Sigmoid colon (tissue), 6 donors: ENCODE measurements at regions not wholly inside any gene's neighbourhood (a gene's known extent, or its start where the extent isn't known, plus 50 kb on each side); places are given as distances from the start of the nearest gene placed in this dataset.
"Not testable (repeated sequence)": the region's sequence is repeated elsewhere in the genome, so short reads cannot be mapped to it uniquely, and the experiment has no call there.

ENCODE experiments used
- DNase-seq: peaks from one replicate; pipeline ENCODE4 v3.0.0-alpha.2; 2019
- H3K27ac ChIP-seq, 4 donors: fragments of 200-600 bp; sonication (generic); one replicate each; pipeline ENCODE4 v1.5.1; 2016 to 2019; ENCODE audit warnings: mild to moderate bottlenecking in 1 of 4
- H3K27me3 ChIP-seq, 3 donors: fragments of 200-600 bp; sonication (generic); one replicate each; pipeline ENCODE4 v1.5.1; 2019; ENCODE audit warnings: mild to moderate bottlenecking in 1 of 3
- H3K36me3 ChIP-seq, 4 donors: fragments of 200-600 bp; sonication (generic); one replicate each; pipeline ENCODE4 v1.5.1; 2016 to 2019
- H3K4me1 ChIP-seq, 4 donors: fragments of 200-600 bp; sonication (generic); one replicate each; pipeline ENCODE4 v1.5.1; 2017 to 2019
- H3K4me3 ChIP-seq, 4 donors: fragments of 200-600 bp; sonication (generic); one replicate each; pipeline ENCODE4 v1.5.1; 2017 to 2019; ENCODE audit warnings: mild to moderate bottlenecking in 2 of 4, moderate library complexity in 1 of 4
- H3K9me3 ChIP-seq, 4 donors: fragments of 200-600 bp in 3 of 4; sonication (generic) in 3 of 4; one replicate each; pipeline versions ENCODE4 v1.5.1 to v1.6.1; 2013 to 2019
- EP300 ChIP-seq, 4 donors: sonication (generic); formaldehyde crosslinking; IDR thresholded peaks; one replicate each; pipeline ENCODE4 v1.6.1; 2017; ENCODE audit warnings: antibody characterized with exemption in 4 of 4
- POLR2A ChIP-seq, 2 donors: fragments of 450-650 bp; IDR thresholded peaks; one replicate each; pipeline ENCODE4 v1.6.1; 2016; ENCODE audit warnings: antibody characterized with exemption in 2 of 2, mild to moderate bottlenecking in 2 of 2, moderate library complexity in 2 of 2
- POLR2AphosphoS5 ChIP-seq, 4 donors: sonication (generic); formaldehyde crosslinking; IDR thresholded peaks; one replicate each; pipeline ENCODE4 v1.6.1; 2017; ENCODE audit warnings: antibody characterized with exemption in 4 of 4
- WGBS, 2 donors: extraction: QIAGEN DNeasy Blood & Tissue Kit; methylation state at CpG; one replicate each; pipeline ENCODE4 v1.1.7; 2013; 5-methylcytosine and 5-hydroxymethylcytosine counted together
- intact Hi-C: fragments of 100-400 bp; cut with DNase I; formaldehyde crosslinking; loops from one replicate; pipeline ENCODE4 v1.15.1; 2023
- TF ChIP-seq, protein P1 (sequence below), 4 experiments: fragments of 450-650 bp in 3 of 4; fragments of 200-600 bp in 1 of 4; IDR thresholded peaks; one replicate each; pipeline ENCODE4 v1.5.1; 2016 to 2019; ENCODE audit warnings: antibody characterized with exemption in 4 of 4, mild to moderate bottlenecking in 3 of 4, moderate library complexity in 2 of 4
- donor health status: healthy with polysubstance abuse.
- donor health status: healthy.

DNA sequence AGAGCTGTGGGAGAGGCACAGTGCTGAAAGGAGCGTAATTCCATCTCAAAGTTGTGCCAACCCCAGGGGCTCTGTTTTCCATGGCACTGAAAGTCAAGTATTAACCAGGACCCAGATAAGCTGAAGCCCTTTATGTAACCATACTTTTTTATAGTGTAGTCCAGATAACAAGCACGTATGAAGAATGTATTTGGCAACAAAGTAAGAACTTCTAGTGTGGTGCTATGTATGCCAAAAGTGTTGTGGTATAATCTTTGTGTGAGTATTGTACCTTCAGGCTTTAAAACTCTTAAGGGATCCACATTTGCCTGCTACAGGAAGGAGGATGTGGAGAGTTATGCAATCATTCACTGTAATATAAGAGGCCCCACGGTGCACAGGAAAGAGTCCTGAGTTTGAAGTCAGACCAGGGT, 129.4 kb downstream of the IBTK start:
- DNase-seq, result no peak
- Histone ChIP-seq H3K4me1 (no peaks in the 10 kb centered on the region), H3K4me3 (no peak overlapping the region), H3K27ac (no peak overlapping the region), H3K9me3 (no peaks in the 10 kb centered on the region), H3K27me3 (no peaks in the 10 kb centered on the region), H3K36me3 (no peaks in the 10 kb centered on the region)
- TF ChIP-seq POLR2AphosphoS5 (IDR thresholded peaks at IDR 0.05) (no peak), EP300 (IDR thresholded peaks at IDR 0.05) (no peak), POLR2A (IDR thresholded peaks at IDR 0.05) (no peak)
- TF ChIP-seq, protein P1, sequence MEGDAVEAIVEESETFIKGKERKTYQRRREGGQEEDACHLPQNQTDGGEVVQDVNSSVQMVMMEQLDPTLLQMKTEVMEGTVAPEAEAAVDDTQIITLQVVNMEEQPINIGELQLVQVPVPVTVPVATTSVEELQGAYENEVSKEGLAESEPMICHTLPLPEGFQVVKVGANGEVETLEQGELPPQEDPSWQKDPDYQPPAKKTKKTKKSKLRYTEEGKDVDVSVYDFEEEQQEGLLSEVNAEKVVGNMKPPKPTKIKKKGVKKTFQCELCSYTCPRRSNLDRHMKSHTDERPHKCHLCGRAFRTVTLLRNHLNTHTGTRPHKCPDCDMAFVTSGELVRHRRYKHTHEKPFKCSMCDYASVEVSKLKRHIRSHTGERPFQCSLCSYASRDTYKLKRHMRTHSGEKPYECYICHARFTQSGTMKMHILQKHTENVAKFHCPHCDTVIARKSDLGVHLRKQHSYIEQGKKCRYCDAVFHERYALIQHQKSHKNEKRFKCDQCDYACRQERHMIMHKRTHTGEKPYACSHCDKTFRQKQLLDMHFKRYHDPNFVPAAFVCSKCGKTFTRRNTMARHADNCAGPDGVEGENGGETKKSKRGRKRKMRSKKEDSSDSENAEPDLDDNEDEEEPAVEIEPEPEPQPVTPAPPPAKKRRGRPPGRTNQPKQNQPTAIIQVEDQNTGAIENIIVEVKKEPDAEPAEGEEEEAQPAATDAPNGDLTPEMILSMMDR (IDR thresholded peaks at IDR 0.05), result no peak
- intact Hi-C loops, result no loop called here
- 17 to 47% methylated on average over 3 of the region's 3 CpGs for WGBS, 2 donors

- intact Hi-C loops, result no loop called here
- TF ChIP-seq POLR2AphosphoS5 (IDR thresholded peaks at IDR 0.05) (no peak), EP300 (IDR thresholded peaks at IDR 0.05) (no peak), POLR2A (IDR thresholded peaks at IDR 0.05) (no peak)
- WGBS, 2 donors, result 89 to 91% methylated on average over 3 of the region's 3 CpGs
- DNase-seq, result no peak
- no peak overlapping the region for H3K27ac ChIP-seq
- peaks cover 0 to 1% (median 0%) of the 10 kb centered on the region in 4 donors for H3K9me3 ChIP-seq
- H3K36me3 ChIP-seq, result no peaks in the 10 kb centered on the region
- no peaks in the 10 kb centered on the region for H3K4me1 ChIP-seq
- no peak overlapping the region for H3K4me3 ChIP-seq
- no peaks in the 10 kb centered on the region for H3K27me3 ChIP-seq
These were observed 132.8 kb downstream of the IBTK start for GRCh38 chr6:82114748-82115147.

DNA sequence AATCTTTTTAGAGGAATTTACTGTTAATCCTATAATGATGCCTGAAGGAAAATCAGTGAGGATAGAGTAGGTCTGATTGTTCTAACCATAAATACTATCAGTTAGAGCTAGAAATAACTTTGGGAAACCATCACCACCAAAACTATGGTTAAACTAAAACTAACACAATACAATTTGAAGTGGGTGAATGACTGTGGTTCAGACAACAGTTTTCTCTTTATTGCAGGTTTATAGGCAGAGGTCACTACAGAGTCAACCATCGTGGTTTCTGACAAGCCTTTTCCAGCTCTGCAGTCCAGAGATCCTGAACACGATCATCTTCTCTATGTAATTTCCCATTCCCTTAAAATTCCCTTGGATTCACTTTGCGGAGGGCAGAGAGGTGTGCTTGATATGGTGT, 134.3 kb downstream of the IBTK start:
- TF ChIP-seq POLR2A (IDR thresholded peaks at IDR 0.05) (no peak), POLR2AphosphoS5 (IDR thresholded peaks at IDR 0.05) (no peak), EP300 (IDR thresholded peaks at IDR 0.05) (no peak)
- TF ChIP-seq, protein P1 (IDR thresholded peaks at IDR 0.05), result no peak
- intact Hi-C loops, result no loop called here
- WGBS, 2 donors, result 48 to 72% methylated on average over 3 of the region's 3 CpGs

GRCh38 chr6:82111818-82112217, 135.7 kb downstream of the IBTK start:
- H3K27ac ChIP-seq, result no peak overlapping the region
- H3K4me1 ChIP-seq, result no peaks in the 10 kb centered on the region
- intact Hi-C loops, result no loop called here
- no peaks in the 10 kb centered on the region for H3K27me3 ChIP-seq
- no peaks in the 10 kb centered on the region for H3K36me3 ChIP-seq
- H3K9me3 ChIP-seq, result peaks cover 0 to 3% (median 0%) of the 10 kb centered on the region in 4 donors
- DNase-seq, result no peak
- no peak for TF ChIP-seq EP300 (IDR thresholded peaks at IDR 0.05)
- no peak for TF ChIP-seq POLR2A (IDR thresholded peaks at IDR 0.05)
- TF ChIP-seq, protein P1 (IDR thresholded peaks at IDR 0.05), result no peak
- TF ChIP-seq POLR2AphosphoS5 (IDR thresholded peaks at IDR 0.05), result no peak
- no peak overlapping the region for H3K4me3 ChIP-seq

More for the DNA sequence above, 134.3 kb downstream of the IBTK start:
- Histone ChIP-seq H3K27ac (no peak overlapping the region), H3K9me3 (peaks cover 0 to 3% (median 0%) of the 10 kb centered on the region in 4 donors), H3K4me3 (no peak overlapping the region), H3K27me3 (no peaks in the 10 kb centered on the region), H3K36me3 (no peaks in the 10 kb centered on the region), H3K4me1 (no peaks in the 10 kb centered on the region)
- DNase-seq, result no peak

DNA sequence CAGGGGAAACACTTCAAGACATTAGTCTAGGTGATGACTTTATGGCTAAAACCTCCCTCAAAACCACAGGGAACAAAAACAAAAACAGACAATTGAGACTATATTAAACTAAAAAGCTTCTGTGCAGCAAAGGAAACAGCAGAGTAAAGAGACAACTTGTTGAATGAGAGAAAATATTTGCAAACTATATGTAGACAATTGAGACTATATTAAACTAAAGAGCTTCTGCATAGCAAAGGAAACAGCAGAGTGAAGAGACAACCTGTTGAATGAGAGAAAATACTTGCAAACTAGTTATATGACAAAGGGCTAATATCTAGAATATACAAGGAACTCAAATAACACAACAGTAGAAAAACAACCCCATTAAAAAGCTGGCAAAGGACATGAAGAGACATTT, 136.4 kb downstream of the IBTK start:
- intact Hi-C loops, result no loop called here
- Histone ChIP-seq H3K9me3 (peaks cover 0 to 3% (median 0%) of the 10 kb centered on the region in 4 donors), H3K4me1 (no peaks in the 10 kb centered on the region), H3K27me3 (no peaks in the 10 kb centered on the region), H3K4me3 (no peak overlapping the region), H3K27ac (no peak overlapping the region), H3K36me3 (no peaks in the 10 kb centered on the region)
- DNase-seq, result no peak
- no peak for TF ChIP-seq POLR2A (IDR thresholded peaks at IDR 0.05)

DNA sequence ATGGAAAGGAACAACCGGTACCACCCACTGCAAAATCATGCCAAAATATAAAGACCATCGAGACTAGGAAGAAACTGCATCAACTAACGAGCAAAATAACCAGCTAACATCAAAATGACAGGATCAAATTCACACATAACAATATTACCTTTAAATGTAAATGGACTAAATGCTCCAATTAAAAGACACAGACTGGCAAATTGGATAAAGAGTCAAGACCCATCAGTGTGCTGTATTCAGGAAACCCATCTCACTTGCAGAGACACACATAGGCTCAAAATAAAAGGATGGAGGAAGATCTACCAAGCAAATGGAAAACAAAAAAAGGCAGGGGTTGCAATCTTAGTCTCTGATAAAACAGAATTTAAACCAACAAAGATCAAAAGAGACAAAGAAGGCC, 144.4 kb downstream of the IBTK start:
- H3K27ac ChIP-seq, DNase-seq, H3K9me3 ChIP-seq, H3K36me3 ChIP-seq, intact Hi-C loops, H3K4me1 ChIP-seq, H3K27me3 ChIP-seq, H3K4me3 ChIP-seq: not testable (repeated sequence)
- 87 to 91% methylated on average over 3 of the region's 3 CpGs for WGBS, 2 donors

GRCh38 chr6:82101374-82102114, 146.0 kb downstream of the IBTK start:
- H3K27me3 ChIP-seq, H3K27ac ChIP-seq, intact Hi-C loops, H3K36me3 ChIP-seq, H3K4me3 ChIP-seq, H3K4me1 ChIP-seq, H3K9me3 ChIP-seq, DNase-seq: not testable (repeated sequence)
- WGBS, 2 donors, result 59 to 72% methylated on average over 23 of the region's 23 CpGs

- H3K4me1 ChIP-seq, H3K4me3 ChIP-seq, H3K27me3 ChIP-seq, H3K9me3 ChIP-seq, DNase-seq, intact Hi-C loops, H3K27ac ChIP-seq, H3K36me3 ChIP-seq: not testable (repeated sequence)
- 92 to 94% methylated on average over 1 of the region's 1 CpG for WGBS, 2 donors
These were observed 146.8 kb downstream of the IBTK start for GRCh38 chr6:82100763-82101162.
